NCI-H82 (cell line): ENCODE measurements at regions not wholly inside any gene's neighbourhood (a gene's known extent, or its start where the extent isn't known, plus 50 kb on each side); places are given as distances from the start of the nearest gene placed in this dataset.

ENCODE experiments used
- DNase-seq: peaks from one replicate; lab custom pipeline; 2025; lab: John Stamatoyannopoulos, UW

DNA sequence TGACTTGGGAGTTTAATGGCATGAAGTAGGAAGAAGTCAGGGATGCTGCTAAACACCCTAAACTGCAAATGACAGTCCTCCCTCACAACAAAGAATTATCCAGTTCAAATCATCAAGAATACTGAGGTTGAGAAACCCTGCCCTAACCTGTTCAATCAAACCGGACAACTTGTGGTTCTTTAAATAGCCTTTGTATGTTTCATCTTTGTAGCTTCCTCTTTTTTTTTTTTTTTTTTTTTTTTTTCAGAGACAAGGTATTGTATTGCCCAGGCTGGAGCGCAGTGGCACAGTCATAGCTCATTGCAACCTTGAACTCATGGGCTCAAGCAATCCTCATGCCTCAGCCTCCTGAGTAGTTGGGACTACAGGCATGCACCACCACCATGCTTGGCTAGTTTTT lies 52.5 kb upstream of the TTC29 start:
- no peak for DNase-seq

DNA sequence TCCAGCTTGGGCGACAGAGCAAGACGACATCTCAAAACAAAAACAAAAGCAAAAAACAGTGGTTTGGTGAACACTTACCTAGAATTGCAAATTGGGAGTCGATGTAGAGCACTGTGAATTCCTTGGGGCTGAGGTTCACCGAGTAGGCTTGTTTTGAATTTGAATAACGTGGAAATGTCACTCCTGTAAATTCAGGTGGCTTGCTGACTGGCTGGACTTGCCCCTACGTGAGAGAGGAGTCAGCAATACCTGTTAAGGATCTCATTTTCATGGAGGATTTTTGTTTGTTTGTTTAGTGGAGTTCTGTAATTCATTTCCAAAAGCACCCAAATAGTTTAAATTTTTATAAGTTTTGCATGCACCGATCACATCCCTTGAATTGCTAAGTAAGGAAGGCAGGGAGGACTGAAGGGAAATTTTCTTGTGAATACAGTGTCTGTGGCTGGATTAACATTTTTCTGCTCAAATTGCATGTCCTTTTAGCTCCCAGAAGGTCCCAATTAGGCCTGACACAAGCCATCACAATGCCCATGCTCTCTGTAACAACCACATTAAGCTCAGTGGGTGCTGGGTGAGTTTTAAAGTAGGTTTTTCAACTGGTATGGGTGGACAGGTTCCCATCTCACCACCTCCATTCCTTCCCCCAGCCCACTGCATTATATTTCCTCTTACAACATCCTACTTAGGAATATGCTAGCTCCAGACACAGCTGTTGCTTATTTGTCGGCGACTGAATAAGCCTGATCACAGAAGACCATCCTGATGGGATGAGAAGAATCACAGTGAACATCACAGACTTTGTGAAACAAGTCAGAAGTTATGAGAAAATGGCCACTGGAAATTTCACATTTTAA lies 58.5 kb upstream of the TTC29 start:
- DNase-seq, result no peak

DNA sequence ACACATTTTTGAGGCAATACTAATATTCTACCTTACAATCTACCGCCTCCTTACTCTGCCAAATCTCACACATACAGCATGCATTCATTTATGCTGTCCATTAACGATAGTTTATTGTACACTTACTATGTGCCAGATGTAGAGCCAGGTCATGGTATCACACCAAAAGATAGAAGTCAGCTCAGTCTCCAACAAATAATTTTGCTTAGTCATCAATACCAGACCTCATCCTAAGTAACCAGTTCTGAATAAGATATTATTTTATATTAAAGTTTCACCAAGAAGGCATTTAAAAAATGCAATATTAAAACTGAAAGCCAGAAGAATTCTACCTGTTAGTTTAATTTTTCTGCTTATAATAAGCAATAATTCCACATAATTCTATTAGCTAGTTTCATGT lies 60.6 kb upstream of the TTC29 start:
- DNase-seq, result no peak

DNA sequence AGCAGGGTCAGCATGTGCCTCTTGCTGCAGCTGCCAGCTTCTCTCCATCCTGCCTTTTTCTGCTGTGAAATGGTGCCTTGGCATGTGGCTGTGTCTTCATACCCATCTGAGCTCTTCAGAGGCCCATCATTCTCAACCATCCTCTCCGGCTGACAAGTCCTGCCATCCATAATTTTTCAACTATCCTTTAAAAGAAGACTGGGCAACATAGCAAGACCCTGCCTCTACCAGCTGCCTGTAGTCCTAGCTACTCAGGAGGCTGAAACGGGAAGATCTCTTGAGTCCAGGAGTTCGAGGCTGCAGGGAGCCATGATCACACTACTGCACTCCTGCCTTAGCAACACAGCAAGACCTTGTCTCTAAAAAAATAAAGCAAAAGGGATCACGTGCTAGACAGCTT lies 64.2 kb upstream of the TTC29 start:
- no peak for DNase-seq

DNA sequence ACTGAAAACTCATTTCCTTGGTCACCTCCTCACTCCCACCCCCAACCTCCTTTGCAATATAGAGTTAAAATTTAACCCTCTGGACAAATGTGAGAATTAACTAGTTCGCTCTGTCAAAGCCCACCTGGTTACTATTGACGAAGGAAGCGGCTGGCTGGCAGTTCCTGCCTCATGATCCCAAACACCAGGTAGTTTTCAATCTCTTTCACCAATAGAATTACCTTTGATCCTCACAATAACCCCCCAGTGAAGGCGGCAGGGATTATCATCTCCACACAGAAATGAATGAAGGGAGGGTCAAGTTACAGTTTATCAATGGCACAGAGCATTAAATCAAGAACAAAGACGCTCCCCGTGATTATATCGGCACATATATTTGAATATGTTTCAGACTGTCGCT lies 65.7 kb upstream of the TTC29 start:
- no peak for DNase-seq

DNA sequence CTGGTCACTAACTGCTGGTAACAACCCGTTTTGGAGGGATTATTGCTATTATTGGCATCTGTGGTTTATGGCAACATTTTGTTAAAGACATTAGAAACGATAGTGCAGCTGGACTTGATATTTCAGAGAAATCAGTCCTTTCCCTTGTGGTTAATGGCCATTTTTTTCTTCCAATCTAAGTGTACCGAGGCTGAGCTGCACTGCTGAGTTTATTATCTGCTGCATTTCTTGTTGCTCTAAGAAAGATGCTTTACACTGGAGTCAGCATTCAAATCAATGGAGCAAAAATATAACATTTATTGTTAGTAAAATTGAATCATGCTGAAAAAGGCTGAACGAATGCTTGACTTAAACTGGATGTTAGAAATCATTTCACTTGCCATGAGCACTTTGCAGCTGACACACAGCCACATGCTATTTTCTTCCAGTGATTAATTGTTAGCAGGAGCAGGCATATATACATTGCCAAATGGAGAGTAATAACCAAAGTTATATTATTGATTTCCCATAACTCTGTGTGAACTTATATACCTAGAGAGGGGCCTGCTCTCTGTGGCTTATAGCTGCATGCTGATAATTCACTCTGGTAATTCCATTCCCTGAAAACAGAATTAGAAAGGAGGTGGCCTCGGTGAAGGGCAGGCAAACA lies 66.5 kb upstream of the TTC29 start:
- DNase-seq, result no peak

DNA sequence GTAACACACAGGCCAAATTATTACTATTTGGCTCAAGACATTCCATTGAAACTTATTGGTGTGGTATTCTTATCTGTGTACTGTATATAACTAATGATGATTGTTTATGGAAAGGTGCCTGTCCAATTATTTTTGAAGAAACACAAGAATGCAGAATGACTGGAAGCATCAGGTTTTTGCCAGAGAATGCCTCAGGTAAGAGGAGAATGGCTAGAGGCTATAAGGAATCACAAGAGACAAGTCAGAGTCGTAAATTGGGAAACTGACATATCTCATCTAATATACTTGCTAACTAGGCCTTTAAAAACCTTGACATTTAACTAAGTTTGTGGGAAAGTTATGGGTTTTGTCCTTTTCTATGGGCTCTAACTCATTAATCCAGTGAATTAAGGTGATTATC lies 69.3 kb upstream of the TTC29 start:
- DNase-seq, result no peak

DNA sequence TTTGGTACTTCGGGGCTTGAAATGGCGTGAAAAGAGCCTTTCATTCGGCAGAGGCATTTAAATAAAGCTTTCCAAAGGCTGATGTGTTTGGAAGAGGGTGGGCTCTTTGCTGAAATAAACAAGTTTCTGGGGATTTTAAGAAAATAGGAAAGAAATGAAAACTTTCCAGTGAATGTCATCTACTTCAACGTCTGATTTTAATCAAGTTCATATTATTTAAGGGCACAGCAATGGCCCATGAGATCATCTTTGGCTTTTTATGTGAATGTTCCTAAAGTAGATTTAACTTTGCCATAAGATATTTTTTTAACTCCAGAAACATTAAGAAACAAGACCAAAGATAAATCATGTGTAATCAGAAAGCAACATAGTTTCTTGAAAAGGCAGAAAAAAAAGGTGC lies 69.8 kb upstream of the TTC29 start:
- DNase-seq, result no peak

DNA sequence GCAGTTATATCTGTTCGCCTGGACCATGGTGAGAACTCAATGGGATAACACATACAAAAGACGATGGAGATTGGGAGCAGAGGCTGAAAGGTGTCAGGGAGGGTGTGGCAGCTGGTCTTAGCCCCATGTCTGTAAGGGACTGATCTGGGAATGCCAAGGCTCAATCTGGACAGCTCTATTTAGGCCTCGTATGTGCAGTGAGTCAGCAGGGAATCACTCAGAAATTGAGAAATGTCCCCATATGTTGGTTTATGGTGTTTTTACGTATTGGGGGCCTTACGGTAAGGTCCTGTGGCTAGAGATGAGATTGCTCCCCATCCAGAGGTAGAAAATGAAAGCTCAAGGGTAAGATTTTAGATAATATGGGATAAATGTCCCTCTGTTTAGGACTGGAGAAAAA lies 71.4 kb upstream of the TTC29 start:
- no peak for DNase-seq

DNA sequence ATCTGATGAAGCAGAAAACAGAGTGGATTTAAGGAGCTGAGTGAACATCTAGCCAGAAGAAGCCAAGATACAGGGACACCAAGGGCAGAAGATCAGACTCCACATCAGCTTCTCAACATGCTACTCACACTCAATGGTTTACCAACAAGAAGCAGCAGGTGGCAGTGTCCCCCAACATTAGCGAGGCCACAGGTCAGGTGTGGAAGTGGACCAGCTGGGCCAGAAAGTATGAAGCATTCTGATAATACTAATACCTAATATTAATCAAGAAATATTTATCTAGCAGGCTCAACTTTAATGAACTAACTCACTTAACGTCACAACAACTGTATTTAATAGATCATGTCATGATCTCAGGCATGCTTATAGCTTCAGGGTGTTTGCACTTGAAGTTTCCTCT lies 73.4 kb upstream of the TTC29 start:
- peak; percentile 60 for DNase-seq

DNA sequence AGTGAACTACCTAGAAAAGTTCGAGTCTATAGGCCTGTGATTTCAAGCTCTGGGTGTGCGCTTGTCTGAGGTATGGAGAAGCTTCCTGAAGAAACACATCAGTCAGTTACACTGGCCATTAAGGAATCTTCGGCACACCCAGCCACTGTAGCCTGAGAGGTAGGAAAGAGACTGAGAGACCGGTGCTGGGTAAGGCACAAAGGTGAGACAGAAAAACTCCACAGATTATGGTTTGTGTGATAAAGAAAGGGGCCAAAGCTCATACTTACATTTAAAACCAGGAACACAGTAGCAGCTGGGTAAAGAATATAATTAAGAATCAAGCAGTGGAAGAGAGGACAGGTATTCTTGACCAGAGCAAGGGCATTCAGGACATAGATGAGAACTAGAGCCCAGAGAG lies 74.8 kb upstream of the TTC29 start:
- DNase-seq, result no peak

DNA sequence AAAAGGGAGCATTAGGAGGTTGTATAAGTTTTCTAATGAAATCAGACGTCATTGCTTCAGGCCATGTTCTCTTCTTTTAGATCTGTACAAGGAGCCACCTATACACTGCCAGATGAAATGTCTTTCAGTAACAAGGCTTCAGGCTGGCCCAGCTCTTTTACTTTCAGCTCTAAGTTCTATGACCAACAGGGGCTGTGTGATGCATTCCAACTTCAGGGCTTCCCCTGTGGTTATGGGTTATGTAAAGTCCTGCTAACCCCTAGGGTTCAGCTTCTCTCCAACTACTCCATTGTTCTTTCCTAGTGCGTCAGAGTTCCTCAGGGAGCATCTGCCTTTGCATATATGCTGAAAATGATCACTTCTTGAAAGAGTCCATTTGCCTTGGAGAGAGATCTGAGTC lies 79.4 kb upstream of the TTC29 start:
- DNase-seq, result no peak

DNA sequence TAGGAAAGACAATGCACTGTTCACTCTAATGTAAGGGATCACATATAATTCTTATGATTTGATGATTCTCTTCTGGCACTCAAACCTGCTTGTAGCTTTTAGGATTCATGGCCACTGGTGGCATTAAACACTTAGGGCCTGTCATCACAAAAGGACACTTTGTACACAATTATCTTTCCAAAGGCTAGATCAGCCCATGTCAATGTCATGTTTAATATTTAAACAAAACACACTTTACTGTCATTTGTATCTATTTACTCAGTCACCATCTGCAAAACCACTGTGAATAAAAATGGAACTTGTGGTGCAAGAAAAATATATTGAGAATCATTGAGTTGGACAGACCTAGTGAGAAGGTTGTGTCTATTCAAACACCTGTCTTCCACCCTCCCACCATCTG lies 83.6 kb upstream of the TTC29 start:
- no peak for DNase-seq

DNA sequence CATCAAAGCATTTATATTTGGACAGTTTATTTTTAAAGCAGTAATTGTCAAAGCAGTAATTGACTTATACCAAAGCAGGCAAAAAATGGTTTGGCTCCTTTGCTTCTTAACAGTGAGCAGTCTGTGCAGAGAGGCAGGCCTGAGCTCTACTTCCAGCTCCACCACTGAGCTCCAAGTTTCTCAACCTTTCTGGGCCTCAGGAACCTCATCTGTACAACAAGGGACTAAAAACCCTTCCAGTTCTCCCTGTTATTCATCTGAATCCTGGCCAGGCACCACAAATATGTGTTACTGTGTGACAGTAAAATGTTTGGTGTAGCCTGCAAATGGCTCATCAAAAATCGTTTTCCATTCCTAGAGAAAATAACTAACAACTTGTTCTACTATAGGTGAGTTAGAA lies 88.7 kb upstream of the TTC29 start:
- no peak for DNase-seq

DNA sequence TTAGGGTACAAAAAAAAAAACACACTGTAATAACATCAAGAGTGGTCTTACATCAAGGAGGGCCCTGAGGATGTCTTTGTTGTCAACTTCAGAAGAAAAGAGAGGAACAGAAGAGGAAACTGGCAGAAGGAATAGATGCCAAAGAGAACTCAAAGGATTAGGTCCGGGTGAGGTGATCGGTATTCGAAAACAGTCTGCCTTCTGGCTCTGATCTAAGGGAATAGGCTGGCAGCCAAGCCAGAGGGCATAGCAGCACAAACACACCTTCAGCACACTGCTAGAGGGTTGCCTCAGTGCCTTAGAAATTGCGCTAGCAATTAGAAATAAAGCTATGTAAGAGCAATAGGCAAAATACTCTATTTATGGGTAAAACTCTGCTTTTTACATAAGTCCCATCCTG lies 91.4 kb upstream of the TTC29 start:
- DNase-seq, result no peak

DNA sequence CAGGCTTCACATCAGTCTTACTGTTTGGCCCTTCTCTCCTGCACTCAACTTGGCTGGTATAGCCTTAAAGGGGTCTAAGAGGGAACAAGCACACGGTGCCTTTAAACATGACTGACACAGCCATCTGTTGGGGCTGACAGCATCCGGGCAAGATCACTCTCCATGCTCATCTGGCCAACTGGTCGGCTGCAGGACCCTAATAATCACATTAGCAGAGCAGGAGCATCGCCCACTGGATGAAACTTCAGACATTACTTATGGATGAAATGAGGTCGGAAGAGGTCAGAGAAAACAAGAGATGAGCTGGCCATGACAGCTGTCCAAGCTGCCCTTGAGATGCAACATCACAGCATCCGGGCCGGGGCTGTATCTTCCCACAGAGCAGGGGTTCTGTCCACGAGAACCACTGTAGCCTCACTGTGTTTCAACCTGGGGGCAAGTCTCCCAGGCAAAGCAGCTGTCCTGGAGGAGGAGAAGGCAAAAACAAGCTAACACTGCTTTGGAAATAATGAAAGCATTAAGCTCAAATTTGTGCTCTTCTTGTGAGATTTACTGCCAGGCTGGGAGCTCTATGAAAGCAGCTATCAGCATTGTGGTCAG lies 94.4 kb upstream of the TTC29 start:
- peak; percentile 64 for DNase-seq

DNA sequence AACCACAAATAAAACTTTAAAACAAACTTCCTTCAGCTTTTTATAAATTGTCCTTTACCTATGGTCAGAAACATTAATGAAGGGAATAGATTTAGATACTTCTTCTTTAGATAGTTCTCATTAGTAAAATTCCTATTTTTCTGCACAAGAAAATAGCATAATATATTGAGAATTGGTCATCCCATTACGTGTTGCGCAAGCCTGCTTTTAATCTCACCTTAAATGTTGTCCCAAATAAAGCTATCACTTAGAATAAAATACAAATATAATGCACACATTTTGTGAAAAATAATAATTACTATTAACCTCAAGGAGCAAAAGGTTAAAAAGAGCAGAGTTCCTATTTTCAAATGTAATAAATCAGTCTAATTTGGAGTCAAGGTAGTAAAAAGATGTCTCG lies 95.2 kb upstream of the TTC29 start:
- no peak for DNase-seq

DNA sequence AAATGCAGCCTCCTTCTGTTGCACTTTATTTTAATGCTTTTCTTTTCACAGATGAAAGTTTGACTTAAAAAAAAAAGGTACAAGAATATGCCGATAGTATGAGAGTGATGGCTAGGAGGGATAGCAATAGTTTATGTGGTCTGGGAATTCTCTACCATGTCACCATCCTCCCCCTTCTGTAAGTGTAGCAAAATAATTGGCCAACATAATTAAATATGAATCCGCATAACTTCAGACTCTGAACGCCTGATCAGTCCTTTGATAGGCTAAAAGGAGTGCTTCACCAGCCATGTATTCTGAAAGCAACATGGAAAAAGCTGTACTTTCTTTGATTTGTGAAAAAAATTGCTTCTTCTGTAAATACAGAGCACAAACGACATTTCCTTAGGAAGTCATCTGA lies 95.7 kb upstream of the TTC29 start:
- no peak for DNase-seq

DNA sequence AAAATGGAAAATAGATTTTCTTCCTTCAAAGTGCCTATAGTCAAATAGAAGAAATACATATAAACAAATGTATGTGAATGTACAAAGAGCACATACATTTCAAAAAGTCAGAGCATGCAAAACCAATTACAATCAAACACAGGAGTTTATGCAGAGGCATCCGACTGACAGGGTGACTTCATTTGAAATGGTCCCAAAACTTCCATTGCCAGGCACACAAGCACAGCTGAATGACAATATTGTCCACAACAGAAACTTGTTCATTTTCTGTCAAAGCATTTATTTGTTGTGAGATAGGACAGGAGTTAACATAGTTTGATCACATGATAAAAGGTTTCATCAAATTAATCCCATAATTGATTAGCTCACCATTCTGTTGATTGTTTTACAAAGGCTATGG lies 96.4 kb upstream of the TTC29 start:
- no peak for DNase-seq

DNA sequence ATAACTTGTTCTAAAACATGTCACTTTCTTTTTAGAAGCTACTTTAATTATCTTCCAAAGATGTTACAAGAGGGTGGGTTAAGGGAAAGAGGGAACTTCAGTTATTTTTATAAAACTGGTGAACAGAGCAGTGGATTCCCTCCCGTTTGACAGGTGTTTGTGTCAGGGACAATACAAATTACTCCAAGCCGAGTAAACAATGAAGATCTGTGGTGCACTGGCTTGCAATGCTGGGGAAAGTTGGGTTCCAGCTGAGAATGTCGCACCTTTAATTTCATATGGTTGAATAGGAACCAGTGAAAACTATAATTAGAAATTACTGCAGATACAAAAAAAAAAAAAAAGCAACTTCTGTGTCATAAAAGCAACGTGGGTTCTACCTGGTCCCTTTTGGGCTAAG lies 98.6 kb upstream of the TTC29 start:
- DNase-seq, result no peak

DNA sequence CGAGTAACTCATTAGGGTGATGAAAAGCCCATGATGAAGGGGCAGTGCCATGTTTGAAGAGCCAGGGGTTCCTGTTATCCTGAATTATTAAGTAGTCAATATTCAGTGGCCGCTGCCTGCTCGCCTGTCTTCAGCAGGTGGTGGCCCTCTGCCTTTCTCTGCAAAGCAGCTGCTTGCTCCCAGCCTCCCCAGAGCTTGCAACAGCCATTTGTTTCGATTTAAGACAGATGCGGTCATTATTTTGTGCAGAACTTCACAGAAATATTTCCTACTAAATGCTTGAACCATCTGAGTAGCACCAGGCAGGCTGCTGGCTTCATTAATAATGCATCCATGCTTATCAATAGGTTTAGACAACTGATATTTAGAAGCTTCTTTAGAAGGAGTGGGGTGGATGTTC lies 104.3 kb upstream of the TTC29 start:
- no peak for DNase-seq

DNA sequence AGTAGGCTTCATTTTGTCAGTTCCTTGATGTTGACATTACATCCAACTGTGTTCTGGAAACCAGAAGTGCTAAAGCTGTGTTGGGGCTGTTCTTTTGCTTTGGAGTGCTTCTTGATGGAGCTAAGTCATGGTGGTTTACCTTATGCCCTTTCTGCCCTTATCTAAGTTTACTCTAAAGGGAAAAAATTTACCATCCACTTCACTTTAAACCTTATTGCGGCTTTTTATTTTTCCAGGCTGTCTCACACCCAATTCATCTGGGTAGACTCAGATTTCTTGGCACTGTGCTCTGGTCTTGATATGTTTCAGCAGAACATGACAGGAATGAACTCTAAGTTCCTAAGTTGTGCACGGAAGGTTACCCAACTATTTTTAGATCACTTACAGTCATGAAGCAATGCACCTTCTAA lies 104.7 kb upstream of the TTC29 start:
- no peak for DNase-seq

DNA sequence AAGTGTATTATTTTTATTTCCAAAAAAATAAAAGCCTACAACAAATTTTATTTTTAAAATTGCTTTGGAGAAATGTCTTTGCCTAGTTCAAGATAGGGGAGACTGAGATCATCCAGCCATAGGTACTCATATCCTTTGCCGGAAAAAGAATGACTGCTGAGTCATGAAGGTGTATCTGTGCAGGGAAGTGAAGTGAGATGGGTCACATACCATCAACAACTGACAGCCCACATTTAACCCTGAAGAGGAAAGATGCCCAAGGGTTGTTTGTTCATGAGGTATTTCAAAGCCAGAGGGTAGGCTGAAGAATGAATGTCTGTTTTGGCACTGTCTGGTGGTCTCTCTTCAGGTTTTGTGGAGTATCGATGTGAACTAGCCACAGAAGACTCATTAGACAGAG lies 106.7 kb upstream of the TTC29 start:
- no peak for DNase-seq
